ENCODE measurements at regions not wholly inside any gene's neighbourhood (a gene's known extent, or its start where the extent isn't known, plus 50 kb on each side); places are given as distances from the start of the nearest gene placed in this dataset.

DNA sequence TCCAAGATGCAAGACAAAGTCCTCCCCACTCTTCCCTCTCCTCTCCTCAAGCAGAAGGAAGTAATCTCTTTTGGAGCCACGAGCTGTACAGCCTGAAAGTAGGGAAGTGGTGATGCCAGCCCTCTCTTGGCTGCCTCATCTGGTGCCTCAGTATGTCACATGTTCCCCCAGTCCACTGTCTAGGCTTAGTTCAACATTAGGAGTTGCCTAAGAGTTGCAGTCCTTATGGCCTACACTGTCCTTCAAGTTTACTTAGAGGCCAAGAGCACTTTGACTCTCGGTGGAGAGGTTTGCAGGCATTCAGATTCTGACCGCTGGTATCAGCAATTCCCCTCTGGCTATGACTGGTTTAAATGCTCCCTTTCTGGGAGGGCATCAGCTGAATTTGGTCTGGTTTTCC, 735.6 kb downstream of the GLUD2 start:
- ATAC-seq (ENCODE audit: low FRiP score in 2 of 2), result peak in 1 of 2 donors; percentile 55

GRCh38 chrX:121802881-121803412, 755.5 kb downstream of the GLUD2 start:
- Histone ChIP-seq H3K36me3 (no peaks in the 10 kb centered on the region), H3K4me1 (no peaks in the 10 kb centered on the region), H3K4me3 (no peak overlapping the region), H3K9me3 (no peaks in the 10 kb centered on the region), H3K27ac (no peak overlapping the region), H3K27me3 (no peaks in the 10 kb centered on the region)
- no peak for DNase-seq
- peak in 1 of 2 donors; percentile 19 for ATAC-seq (ENCODE audit: low FRiP score in 2 of 2)
- 66% methylated on average over 7 of the region's 7 CpGs; no CpG with 5 or more reads in 1 of the 2 donors for WGBS, 2 donors
- TF ChIP-seq, protein P1, sequence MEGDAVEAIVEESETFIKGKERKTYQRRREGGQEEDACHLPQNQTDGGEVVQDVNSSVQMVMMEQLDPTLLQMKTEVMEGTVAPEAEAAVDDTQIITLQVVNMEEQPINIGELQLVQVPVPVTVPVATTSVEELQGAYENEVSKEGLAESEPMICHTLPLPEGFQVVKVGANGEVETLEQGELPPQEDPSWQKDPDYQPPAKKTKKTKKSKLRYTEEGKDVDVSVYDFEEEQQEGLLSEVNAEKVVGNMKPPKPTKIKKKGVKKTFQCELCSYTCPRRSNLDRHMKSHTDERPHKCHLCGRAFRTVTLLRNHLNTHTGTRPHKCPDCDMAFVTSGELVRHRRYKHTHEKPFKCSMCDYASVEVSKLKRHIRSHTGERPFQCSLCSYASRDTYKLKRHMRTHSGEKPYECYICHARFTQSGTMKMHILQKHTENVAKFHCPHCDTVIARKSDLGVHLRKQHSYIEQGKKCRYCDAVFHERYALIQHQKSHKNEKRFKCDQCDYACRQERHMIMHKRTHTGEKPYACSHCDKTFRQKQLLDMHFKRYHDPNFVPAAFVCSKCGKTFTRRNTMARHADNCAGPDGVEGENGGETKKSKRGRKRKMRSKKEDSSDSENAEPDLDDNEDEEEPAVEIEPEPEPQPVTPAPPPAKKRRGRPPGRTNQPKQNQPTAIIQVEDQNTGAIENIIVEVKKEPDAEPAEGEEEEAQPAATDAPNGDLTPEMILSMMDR (IDR thresholded peaks at IDR 0.05), result no peak
- no peak for TF ChIP-seq POLR2A (IDR thresholded peaks at IDR 0.05)
- TF ChIP-seq EP300 (IDR thresholded peaks at IDR 0.05), result no peak
- TF ChIP-seq POLR2AphosphoS5 (IDR thresholded peaks at IDR 0.05), result no peak

More for the DNA sequence above, 735.6 kb downstream of the GLUD2 start:
- Histone ChIP-seq H3K4me1 (no peaks in the 10 kb centered on the region), H3K27ac (no peak overlapping the region), H3K4me3 (no peak overlapping the region), H3K36me3 (no peaks in the 10 kb centered on the region), H3K27me3 (no peaks in the 10 kb centered on the region), H3K9me3 (no peaks in the 10 kb centered on the region)
- TF ChIP-seq EP300 (IDR thresholded peaks at IDR 0.05), result no peak
- no peak for TF ChIP-seq POLR2A (IDR thresholded peaks at IDR 0.05)
- TF ChIP-seq POLR2AphosphoS5 (IDR thresholded peaks at IDR 0.05), result no peak
- TF ChIP-seq, protein P1 (IDR thresholded peaks at IDR 0.05), result no peak
- DNase-seq, result no peak
- WGBS, 2 donors, result 40 to 41% methylated on average over 1 to 3 of the region's 3 CpGs

DNA sequence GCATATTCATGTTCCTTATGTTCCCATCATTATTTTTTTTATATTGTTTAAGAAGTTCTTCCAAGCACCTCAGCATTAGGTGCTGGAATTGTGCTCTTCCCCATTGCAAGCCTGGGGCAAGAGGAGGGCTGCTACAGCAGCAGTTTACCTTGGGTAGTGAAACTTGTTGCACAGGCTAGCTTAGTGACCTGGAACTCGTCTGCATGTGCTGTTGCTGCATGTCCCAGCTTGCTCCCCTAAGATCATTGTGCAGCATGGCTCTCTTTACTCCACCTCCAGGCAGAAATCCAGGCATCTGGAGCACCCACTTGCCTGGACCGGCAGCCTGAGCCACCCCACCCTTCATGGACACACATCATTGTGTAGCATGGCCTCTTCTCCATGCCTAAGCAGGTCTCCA, 776.0 kb downstream of the GLUD2 start:
- Histone ChIP-seq H3K4me1 (no peaks in the 10 kb centered on the region), H3K27me3 (no peaks in the 10 kb centered on the region), H3K9me3 (no peaks in the 10 kb centered on the region), H3K36me3 (no peaks in the 10 kb centered on the region), H3K27ac (no peak overlapping the region), H3K4me3 (no peak overlapping the region)
- TF ChIP-seq, protein P1 (IDR thresholded peaks at IDR 0.05), result no peak
- no peak for TF ChIP-seq POLR2AphosphoS5 (IDR thresholded peaks at IDR 0.05)
- TF ChIP-seq EP300 (IDR thresholded peaks at IDR 0.05), result no peak
- TF ChIP-seq POLR2A (IDR thresholded peaks at IDR 0.05), result no peak
- ATAC-seq (ENCODE audit: low FRiP score in 2 of 2), result no peak
- WGBS, 2 donors, result 67% methylated on average over 2 of the region's 2 CpGs; no CpG with 5 or more reads in 1 of the 2 donors
- no peak for DNase-seq

DNA sequence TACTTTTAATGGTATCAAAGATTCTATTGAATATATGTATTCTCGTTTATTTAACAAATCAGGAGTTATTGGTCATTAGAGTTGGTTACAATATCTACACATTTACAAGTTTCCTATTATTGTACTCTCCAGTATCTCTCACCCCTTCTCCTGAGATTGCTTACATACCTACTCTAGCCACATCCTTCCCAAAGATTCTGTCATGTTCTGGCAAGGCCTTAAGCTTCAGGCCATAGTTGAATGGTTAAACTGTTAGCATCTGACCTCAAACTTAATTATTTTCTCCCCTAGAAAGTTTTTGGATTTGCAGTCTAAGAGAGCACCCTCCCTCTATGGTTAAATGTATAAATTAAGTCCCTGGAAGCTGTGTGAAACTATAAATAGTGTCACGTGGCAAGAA, 784.2 kb downstream of the GLUD2 start:
- no peak overlapping the region for H3K27ac ChIP-seq
- no peaks in the 10 kb centered on the region for H3K4me1 ChIP-seq
- no peaks in the 10 kb centered on the region for H3K9me3 ChIP-seq
- H3K27me3 ChIP-seq, result no peaks in the 10 kb centered on the region
- no peak overlapping the region for H3K4me3 ChIP-seq
- ATAC-seq (ENCODE audit: low FRiP score in 2 of 2) (no peak), DNase-seq (no peak)
- 27 to 38% methylated on average over 2 of the region's 2 CpGs for WGBS, 2 donors
- no peak for TF ChIP-seq POLR2A (IDR thresholded peaks at IDR 0.05)
- no peak for TF ChIP-seq EP300 (IDR thresholded peaks at IDR 0.05)
- TF ChIP-seq POLR2AphosphoS5 (IDR thresholded peaks at IDR 0.05), result no peak
- TF ChIP-seq, protein P1 (IDR thresholded peaks at IDR 0.05), result no peak
- no peaks in the 10 kb centered on the region for H3K36me3 ChIP-seq

GRCh38 chrX:121832446-121832845, 785.0 kb downstream of the GLUD2 start:
- 74 to 93% methylated on average over 1 of the region's 1 CpG for WGBS, 2 donors
- H3K4me1 ChIP-seq, result no peaks in the 10 kb centered on the region
- H3K4me3 ChIP-seq, result no peak overlapping the region
- no peaks in the 10 kb centered on the region for H3K27me3 ChIP-seq
- H3K36me3 ChIP-seq, result no peaks in the 10 kb centered on the region
- DNase-seq (no peak), ATAC-seq (ENCODE audit: low FRiP score in 2 of 2) (no peak)
- no peak overlapping the region for H3K27ac ChIP-seq
- TF ChIP-seq, protein P1 (IDR thresholded peaks at IDR 0.05), result no peak
- TF ChIP-seq POLR2A (IDR thresholded peaks at IDR 0.05) (no peak), POLR2AphosphoS5 (IDR thresholded peaks at IDR 0.05) (no peak), EP300 (IDR thresholded peaks at IDR 0.05) (no peak)
- H3K9me3 ChIP-seq, result no peaks in the 10 kb centered on the region
